HCT116 (cell line): ENCODE measurements at regions not wholly inside any gene's neighbourhood (a gene's known extent, or its start where the extent isn't known, plus 50 kb on each side); places are given as distances from the start of the nearest gene placed in this dataset.
"Not testable (repeated sequence)": the region's sequence is repeated elsewhere in the genome, so short reads cannot be mapped to it uniquely, and the experiment has no call there.

Source experiments
- EZH2 ChIP-seq: fragments of 200-600 bp; sonication (generic); IDR thresholded peaks from 2 replicates; pipeline ENCODE4 v1.6.1; 2017; ENCODE audit warnings: antibody characterized with exemption, mixed run types
- EZH2phosphoT487 ChIP-seq: fragments of 200-600 bp; IDR thresholded peaks from 2 replicates; pipeline ENCODE4 v1.6.1; 2018; ENCODE audit warnings: antibody characterized with exemption, borderline replicate concordance
- POLR2A ChIP-seq: IDR thresholded peaks from 2 replicates; pipeline ENCODE4 v1.7.0; 2011; ENCODE audit warnings: borderline replicate concordance; ENCODE audit not compliant: insufficient read depth, insufficient read length; ENCODE audit errors: extremely low read depth
- TF ChIP-seq, protein P1 (sequence below), 3 experiments: fragments of 200-600 bp in 1 of 3; sonication (generic) in 1 of 3; IDR thresholded peaks in 2 of 3; conservative IDR thresholded peaks in 1 of 3; 2 replicates each; pipeline ENCODE4 v1.5.1; 2012 to 2017; ENCODE audit warnings: low read depth in 2 of 3, low read length in 2 of 3, antibody characterized with exemption in 1 of 3, borderline replicate concordance in 1 of 3, control low read depth in 1 of 3, mild to moderate bottlenecking in 1 of 3, mixed read lengths in 1 of 3, mixed run types in 1 of 3, moderate library complexity in 1 of 3; ENCODE audit not compliant: insufficient read depth in 1 of 3

DNA sequence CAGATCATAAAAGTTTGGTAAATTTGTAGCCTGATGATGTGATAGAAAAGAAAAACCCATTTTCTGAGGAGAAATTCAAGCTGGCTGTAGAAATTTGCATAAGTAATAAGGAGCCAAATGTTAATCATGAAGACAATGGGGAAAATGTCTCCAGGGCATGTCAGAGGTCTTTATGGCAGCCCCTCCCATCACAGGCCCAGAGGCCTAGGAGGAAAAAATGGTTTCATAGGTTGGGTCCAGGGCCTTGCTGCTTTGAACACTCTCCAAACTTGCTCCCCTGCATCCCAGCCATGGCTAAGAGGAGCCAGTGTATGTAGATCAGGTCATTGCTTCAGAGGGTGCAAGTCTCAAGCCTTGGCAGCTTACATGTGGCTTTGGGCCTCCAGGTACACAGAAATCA lies 903.9 kb upstream of the ADAMTS5 start:
- TF ChIP-seq EZH2, POLR2A, EZH2phosphoT487: not testable (repeated sequence)
- TF ChIP-seq, protein P1, sequence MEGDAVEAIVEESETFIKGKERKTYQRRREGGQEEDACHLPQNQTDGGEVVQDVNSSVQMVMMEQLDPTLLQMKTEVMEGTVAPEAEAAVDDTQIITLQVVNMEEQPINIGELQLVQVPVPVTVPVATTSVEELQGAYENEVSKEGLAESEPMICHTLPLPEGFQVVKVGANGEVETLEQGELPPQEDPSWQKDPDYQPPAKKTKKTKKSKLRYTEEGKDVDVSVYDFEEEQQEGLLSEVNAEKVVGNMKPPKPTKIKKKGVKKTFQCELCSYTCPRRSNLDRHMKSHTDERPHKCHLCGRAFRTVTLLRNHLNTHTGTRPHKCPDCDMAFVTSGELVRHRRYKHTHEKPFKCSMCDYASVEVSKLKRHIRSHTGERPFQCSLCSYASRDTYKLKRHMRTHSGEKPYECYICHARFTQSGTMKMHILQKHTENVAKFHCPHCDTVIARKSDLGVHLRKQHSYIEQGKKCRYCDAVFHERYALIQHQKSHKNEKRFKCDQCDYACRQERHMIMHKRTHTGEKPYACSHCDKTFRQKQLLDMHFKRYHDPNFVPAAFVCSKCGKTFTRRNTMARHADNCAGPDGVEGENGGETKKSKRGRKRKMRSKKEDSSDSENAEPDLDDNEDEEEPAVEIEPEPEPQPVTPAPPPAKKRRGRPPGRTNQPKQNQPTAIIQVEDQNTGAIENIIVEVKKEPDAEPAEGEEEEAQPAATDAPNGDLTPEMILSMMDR (IDR thresholded peaks at IDR 0.05 in 2 of 3, conservative IDR thresholded peaks at IDR 0.05 in 1 of 3; ENCODE audit: borderline replicate concordance in 1 of 3, insufficient read depth in 1 of 3, low read depth in 2 of 3, low read length in 2 of 3) = not testable (repeated sequence)
